ENCODE measurements at regions not wholly inside any gene's neighbourhood (a gene's known extent, or its start where the extent isn't known, plus 50 kb on each side); places are given as distances from the start of the nearest gene placed in this dataset.

- Histone ChIP-seq H3K27me3 (peaks cover 0 to 5% (median 0%) of the 10 kb centered on the region in 9 donors), H3K9me3 (peaks cover 0 to 5% (median 0%) of the 10 kb centered on the region in 12 donors), H3K4me3 (no peak overlapping the region), H3K36me3 (no peaks in the 10 kb centered on the region), H3K27ac (no peak overlapping the region), H3K4me1 (no peaks in the 10 kb centered on the region)
- DNase-seq, result no peak
- 73 to 84% (median 81%) methylated on average over 3 of the region's 3 CpGs for WGBS, 4 donors
- intact Hi-C loops (cut with DNase I), result loop anchor here in 1 of 10 donors (5.0 kb wide), 1 partner anchor 683 kb away; no protein-coding TSS in a partner anchor
- TF ChIP-seq CTCF (IDR thresholded peaks at IDR 0.05), result no peak
- no peak for TF ChIP-seq POLR2A (IDR thresholded peaks at IDR 0.05)
- no peak for ATAC-seq
These were observed 266.7 kb downstream of the IL20RB start for GRCh38 chr3:137224464-137224863.

DNA sequence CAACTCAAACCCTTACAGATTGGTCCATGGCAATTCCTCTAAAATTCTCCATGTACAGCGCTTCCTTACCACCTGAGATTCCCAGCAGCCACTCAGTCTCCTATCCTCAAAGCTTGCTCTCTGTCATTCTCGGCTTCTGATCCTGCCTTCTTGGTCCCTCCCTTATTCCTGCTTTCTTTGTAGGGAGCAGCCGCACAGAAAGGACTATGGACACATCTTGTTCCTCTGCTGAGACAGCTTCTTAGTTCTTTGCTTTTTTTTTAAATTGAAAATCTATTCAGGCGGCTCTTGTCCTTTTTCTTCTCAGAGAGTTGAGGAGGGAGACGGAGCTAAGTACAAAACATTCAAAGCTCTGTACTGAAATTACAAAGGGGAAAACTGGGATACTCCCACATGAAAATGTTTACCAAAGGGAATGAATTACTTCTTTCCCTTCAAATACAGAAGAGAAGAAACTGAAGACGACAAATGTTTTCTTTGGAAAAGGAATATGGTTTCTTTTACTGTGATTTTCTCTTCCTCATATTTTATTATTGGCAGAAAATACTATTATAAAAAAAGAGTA lies 285.1 kb downstream of the IL20RB start:
- DNase-seq, result no peak
- no peak for ATAC-seq
- no peak overlapping the region for H3K27ac ChIP-seq
- no peaks in the 10 kb centered on the region for H3K9me3 ChIP-seq
- TF ChIP-seq POLR2A (IDR thresholded peaks at IDR 0.05), result no peak
- intact Hi-C loops (cut with DNase I), result no loop called here
- no peaks in the 10 kb centered on the region for H3K4me1 ChIP-seq
- H3K36me3 ChIP-seq, result no peaks in the 10 kb centered on the region
- H3K4me3 ChIP-seq, result no peak overlapping the region
- H3K27me3 ChIP-seq, result no peaks in the 10 kb centered on the region
- WGBS, 4 donors, result 73 to 84% (median 75%) methylated on average over 6 of the region's 6 CpGs

DNA sequence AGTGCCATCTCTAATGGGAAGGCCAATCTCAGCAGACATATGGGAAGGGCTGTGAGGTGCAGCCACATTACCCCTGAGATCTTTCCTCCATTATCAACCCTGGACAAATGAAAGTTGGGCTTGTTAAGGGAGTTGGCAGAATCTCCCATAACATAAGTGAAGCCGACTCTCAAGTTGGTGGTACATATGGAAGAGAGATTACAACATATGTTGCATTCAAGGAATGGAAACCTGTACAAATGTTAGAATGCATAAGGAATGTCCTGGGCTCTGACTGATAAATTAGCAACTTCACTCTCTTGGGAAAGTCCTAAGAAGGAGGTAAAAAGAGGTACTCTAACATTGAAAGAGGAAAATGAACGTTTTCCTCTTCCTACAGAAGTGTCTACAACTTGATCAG lies 288.7 kb downstream of the IL20RB start:
- Histone ChIP-seq H3K27me3 (no peaks in the 10 kb centered on the region), H3K36me3 (no peaks in the 10 kb centered on the region), H3K4me3 (no peak overlapping the region), H3K27ac (no peak overlapping the region), H3K4me1 (no peaks in the 10 kb centered on the region), H3K9me3 (peaks cover 0 to 12% (median 0%) of the 10 kb centered on the region in 12 donors)
- ATAC-seq (no peak), DNase-seq (no peak)
- 57 to 68% (median 65%) methylated on average over 2 of the region's 2 CpGs for WGBS, 4 donors
- no peak for TF ChIP-seq CTCF (IDR thresholded peaks at IDR 0.05)
- TF ChIP-seq POLR2A (IDR thresholded peaks at IDR 0.05), result no peak
- intact Hi-C loops (cut with DNase I), result no loop called here

GRCh38 chr3:137249311-137249940 lies 291.6 kb downstream of the IL20RB start:
- peaks cover 0 to 34% (median 6%) of the 10 kb centered on the region in 12 donors for H3K9me3 ChIP-seq
- no peak for ATAC-seq
- intact Hi-C loops (cut with DNase I), result no loop called here

DNA sequence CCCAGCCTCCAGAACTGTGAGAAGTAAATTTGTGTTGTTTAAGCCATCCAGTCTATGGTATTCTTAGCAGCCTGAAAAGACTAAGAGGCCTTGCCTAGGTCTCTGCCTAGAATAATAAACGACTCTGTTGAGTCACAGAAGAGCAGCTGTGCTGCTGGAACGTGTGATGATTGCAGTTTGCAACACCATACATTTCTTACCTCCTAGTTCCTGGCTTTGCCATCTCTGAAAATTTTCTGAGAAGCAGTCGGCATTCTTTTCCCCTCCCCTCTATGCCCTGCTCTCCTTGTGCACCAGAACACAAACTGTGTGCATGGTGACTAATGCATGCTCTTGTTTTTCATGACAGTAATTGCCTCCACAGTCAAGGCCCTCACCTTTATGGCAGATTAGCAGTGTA lies 301.3 kb downstream of the IL20RB start:
- no peak for TF ChIP-seq POLR2A (IDR thresholded peaks at IDR 0.05)
- no peak for TF ChIP-seq CTCF (IDR thresholded peaks at IDR 0.05)

More at GRCh38 chr3:137249311-137249940, 291.6 kb downstream of the IL20RB start:
- Histone ChIP-seq H3K36me3 (no peaks in the 10 kb centered on the region), H3K27ac (no peak overlapping the region), H3K27me3 (no peaks in the 10 kb centered on the region), H3K4me1 (no peaks in the 10 kb centered on the region), H3K4me3 (no peak overlapping the region)
- no peak for DNase-seq
- TF ChIP-seq POLR2A (IDR thresholded peaks at IDR 0.05), result no peak

More for the DNA sequence above, 301.3 kb downstream of the IL20RB start:
- no peak overlapping the region for H3K27ac ChIP-seq
- DNase-seq (peak in 1 of 5 donors; percentile 30), ATAC-seq (peak; percentile 49 to 91 (median 73))
- intact Hi-C loops (cut with DNase I), result no loop called here
- no peak overlapping the region for H3K4me3 ChIP-seq
- no peaks in the 10 kb centered on the region for H3K36me3 ChIP-seq
- H3K4me1 ChIP-seq, result peaks cover 0 to 9% (median 0%) of the 10 kb centered on the region in 12 donors
- WGBS, 4 donors, result 31 to 54% (median 50%) methylated on average over 3 of the region's 3 CpGs
- H3K9me3 ChIP-seq, result peaks cover 0 to 6% (median 1%) of the 10 kb centered on the region in 12 donors
- no peaks in the 10 kb centered on the region for H3K27me3 ChIP-seq
